GM20431 (cell line): ENCODE measurements at regions not wholly inside any gene's neighbourhood (a gene's known extent, or its start where the extent isn't known, plus 50 kb on each side); places are given as distances from the start of the nearest gene placed in this dataset.

Source experiments
- in situ Hi-C: fragments of 300-500 bp; cut with MseI, MboI; formaldehyde crosslinking; loops from one replicate; pipeline ENCODE4 v1.15.0; 2020; ENCODE audit warnings: low sequenced_read_pairs; ENCODE audit not compliant: unreplicated experiment

DNA sequence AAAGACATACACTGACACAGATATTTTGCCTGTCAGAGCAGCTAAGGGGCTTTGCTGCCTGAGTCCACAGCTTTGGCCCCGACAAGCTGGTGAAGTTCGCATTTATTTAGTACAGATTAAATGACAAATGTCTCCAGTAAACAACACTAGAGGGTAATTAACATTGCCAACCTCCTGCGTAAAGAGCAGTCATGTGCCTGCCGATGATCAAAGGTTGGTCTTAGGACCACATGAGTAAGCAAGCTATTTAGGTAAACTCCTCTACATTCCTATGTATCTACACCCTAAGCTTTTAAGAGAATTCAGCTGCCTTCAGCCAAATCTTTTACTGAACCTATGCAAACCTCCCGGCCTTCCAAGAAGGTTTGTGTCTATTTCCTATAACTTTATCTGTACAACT, 73.0 kb upstream of the PJA2 start:
- in situ Hi-C loops = no loop called here

DNA sequence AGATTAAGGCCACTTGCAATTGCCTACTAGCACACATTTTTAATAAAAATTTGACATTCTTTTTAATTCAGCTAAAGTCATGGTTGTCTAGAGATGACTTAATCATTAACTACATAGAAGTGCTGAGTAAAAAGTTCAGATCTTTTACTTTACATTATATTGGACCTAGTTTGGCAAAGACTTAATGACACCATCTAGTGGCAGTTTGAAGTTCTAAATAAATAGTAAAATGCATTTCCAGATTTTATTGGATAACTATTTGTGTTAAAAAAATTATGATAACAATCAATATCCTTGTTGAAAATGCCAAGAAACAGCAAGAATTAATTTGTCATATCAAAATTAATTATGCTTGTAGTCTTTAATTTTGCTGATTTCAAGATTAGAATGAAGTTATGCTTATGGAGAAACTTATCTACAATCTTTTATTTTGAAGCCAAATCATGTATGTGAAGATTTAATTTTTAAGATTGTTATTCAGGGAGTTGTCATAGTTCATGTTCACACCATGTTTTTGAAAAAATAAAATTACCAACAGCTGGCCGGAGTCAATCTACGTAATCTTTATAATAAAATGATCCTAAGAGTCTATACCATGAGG, 69.6 kb upstream of the PJA2 start:
- in situ Hi-C loops = no loop called here

DNA sequence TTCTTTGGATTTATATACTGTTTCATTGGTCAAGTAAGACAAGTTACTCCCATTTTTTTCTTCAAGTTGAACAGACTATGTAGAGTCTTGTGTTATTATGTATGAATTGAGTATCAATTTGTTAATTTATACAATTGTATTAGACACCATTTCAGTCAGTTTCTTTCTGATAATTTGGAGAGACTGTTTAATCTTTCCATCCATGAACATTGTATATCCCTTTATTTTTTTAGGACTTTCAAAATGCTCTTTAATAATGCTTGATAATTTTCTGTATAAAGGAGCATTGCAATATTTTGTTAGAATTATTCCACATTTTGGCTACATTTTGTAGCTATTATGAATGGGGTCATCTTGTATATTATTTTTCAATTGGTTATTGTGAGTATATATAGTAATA, 69.1 kb upstream of the PJA2 start:
- in situ Hi-C loops = no loop called here

DNA sequence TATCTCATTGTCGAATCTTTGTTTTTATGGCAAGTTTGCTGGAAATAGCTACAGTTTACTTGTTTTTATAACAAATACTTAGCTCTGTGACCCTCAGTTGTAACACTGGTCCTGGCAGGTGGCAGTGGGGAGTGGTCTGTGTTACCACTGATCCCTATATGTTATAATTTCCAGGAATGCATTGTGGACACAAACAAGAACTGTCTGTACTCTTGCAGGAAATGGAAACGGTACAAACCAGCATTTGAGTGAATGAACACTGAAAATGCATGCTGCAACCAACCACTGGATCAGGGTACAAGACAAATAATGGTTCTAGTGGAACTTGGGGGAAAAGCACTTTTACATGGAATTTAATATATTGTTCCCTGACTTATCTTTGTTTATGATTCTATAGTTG, 66.5 kb upstream of the PJA2 start:
- in situ Hi-C loops = no loop called here

DNA sequence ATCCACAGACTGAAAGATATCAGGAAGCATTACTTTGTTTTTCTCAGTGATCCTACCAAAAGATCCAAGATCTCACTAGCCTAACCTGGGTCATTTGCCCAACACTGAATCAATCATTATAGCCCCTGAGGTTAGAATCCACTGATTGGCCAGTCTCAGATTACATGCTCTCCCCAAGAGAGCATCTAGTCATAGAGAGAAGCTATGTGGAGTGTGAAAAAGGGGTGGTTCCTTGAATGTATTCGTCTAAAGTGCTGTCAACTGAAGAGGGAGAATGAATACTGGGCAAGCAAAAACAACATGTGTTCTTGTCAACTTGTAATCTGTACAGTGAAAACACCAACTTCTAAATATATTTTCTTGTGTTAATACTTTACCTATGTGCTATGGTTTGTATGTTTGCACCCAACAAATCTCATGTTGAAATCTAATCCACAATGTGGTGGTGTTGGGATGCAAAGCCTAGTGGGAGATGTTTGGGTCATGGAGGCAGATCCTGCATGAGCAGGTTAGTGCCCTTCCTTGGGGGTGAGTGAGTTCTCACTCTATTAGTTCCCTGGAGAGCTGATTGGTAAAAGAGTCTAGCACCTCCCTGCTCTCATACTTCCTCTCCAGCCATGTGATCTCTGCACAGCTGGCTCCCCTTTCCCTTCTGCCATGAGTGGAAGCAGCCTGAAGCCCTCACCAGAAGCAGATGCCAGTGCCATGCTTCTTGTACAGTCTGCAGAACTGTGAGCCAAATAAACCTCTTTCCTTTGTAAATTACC, 60.3 kb upstream of the PJA2 start:
- in situ Hi-C loops = loop anchor here (25.0 kb wide), 2 partner anchors 558 to 833 kb away; no protein-coding TSS in a partner anchor

DNA sequence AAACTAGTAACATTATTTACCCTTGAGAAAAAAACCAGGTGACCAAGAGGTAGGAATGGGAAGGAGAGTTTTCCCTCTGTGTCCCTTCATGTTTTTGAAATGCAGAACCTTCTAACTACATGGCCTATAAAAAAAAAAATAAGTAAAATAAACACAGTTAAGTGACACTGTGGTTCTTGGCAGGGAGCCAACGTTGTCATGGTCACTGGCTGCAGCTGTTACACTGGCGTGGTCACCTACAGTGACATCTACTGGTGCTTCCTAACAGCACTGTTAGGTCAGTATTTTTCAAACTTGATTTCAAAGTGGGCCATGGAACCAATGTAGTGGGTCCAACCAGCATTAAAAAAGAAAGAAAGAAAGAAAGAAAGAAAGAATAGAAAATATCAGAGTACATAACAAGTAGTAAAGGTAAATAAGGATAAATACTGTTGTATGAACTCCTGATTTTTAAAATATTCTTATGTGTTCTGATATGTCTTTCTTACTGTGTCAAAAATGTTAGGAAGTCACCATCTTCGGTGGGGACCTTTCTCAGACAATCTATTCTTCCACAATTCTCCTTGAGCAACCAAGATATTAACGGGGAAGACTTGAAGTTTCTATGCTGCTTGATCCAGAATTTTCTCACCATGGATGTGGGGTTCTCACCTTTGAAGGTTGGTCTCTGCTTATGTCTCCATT, 59.1 kb upstream of the PJA2 start:
- in situ Hi-C loops = loop anchor here (25.0 kb wide), 2 partner anchors 557 to 832 kb away; no protein-coding TSS in a partner anchor

DNA sequence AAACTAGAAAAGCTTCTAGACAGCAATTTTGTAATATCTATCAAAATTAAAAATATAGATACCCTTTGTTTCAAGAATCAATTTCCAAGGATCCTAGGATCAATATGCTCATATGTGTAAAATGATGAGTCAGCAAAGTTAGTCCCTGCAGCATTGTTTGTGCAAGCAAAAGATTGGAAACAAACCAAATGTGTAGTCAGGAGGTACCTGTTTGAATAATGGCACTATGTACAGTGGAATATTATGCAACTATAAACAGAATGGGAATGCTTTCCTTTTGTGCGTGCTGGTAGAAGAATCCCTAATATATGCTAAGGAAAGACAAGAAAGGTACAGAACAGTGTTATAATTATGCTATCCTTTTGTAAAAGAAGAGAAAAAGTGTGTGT, 58.5 kb upstream of the PJA2 start:
- in situ Hi-C loops = loop anchor here (25.0 kb wide), 2 partner anchors 556 to 831 kb away; no protein-coding TSS in a partner anchor

DNA sequence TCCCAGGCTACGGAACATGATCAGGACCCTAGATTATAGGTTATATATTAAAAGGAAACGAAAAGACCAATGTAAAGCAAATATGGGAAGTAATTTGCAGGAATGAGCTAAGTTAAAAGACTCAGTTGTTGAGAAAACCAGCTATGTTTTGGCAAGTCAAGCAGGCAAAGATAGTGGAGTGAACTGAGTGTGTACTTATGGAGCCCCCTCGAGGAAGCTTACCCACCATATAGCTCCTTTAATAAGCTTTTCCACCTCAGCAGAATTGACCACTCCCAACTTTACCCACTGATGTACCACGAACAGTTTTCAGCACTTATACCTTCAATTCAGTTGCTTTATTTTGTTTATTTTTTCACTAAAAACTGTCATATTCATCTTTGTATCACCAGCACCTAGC, 57.3 kb upstream of the PJA2 start:
- in situ Hi-C loops = loop anchor here (25.0 kb wide), 2 partner anchors 555 to 830 kb away; no protein-coding TSS in a partner anchor
